ENCODE measurements at regions not wholly inside any gene's neighbourhood (a gene's known extent, or its start where the extent isn't known, plus 50 kb on each side); places are given as distances from the start of the nearest gene placed in this dataset.

DNA sequence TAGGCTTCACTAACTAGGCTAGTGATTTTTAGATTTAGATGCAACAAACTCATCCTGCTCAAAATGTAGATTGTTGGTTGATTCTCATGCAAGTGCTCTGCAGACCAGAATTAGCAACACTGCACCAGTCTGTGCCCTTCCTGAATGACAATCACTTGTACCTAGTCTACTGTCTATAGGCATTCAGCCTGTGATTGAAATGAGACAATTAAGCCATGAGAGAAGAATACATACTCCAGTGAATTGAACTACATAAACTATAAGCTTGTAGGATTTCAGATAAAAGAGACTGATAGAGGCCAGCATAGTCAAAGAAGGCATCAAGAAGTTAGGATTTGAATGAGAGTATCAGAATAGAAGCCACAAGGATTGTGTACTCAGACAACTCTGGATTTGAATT is 138.3 kb upstream of the NRXN1 start:
- H3K4me3 ChIP-seq: no peak overlapping the region
- no peaks in the 10 kb centered on the region for H3K4me1 ChIP-seq
- H3K9me3 ChIP-seq: no peaks in the 10 kb centered on the region
- intact Hi-C loops (cut with DNase I; ENCODE audit: low total_unique reads): no loop called here
- no peaks in the 10 kb centered on the region for H3K27me3 ChIP-seq
- H3K27ac ChIP-seq: no peak overlapping the region
- TF ChIP-seq, protein P1, sequence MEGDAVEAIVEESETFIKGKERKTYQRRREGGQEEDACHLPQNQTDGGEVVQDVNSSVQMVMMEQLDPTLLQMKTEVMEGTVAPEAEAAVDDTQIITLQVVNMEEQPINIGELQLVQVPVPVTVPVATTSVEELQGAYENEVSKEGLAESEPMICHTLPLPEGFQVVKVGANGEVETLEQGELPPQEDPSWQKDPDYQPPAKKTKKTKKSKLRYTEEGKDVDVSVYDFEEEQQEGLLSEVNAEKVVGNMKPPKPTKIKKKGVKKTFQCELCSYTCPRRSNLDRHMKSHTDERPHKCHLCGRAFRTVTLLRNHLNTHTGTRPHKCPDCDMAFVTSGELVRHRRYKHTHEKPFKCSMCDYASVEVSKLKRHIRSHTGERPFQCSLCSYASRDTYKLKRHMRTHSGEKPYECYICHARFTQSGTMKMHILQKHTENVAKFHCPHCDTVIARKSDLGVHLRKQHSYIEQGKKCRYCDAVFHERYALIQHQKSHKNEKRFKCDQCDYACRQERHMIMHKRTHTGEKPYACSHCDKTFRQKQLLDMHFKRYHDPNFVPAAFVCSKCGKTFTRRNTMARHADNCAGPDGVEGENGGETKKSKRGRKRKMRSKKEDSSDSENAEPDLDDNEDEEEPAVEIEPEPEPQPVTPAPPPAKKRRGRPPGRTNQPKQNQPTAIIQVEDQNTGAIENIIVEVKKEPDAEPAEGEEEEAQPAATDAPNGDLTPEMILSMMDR (IDR thresholded peaks at IDR 0.05): no peak
- no peak for TF ChIP-seq POLR2A (IDR thresholded peaks at IDR 0.05)
- no peak for DNase-seq
- H3K36me3 ChIP-seq: no peaks in the 10 kb centered on the region

- Histone ChIP-seq H3K36me3 (no peaks in the 10 kb centered on the region), H3K4me3 (no peak overlapping the region), H3K9me3 (no peaks in the 10 kb centered on the region), H3K4me1 (no peaks in the 10 kb centered on the region), H3K27ac (no peak overlapping the region), H3K27me3 (no peaks in the 10 kb centered on the region)
- TF ChIP-seq, protein P1 (IDR thresholded peaks at IDR 0.05): no peak
- TF ChIP-seq POLR2A (IDR thresholded peaks at IDR 0.05): no peak
- intact Hi-C loops (cut with DNase I; ENCODE audit: low total_unique reads): no loop called here
- no peak for DNase-seq
These were observed 133.8 kb upstream of the NRXN1 start for GRCh38 chr2:51165534-51166260.

DNA sequence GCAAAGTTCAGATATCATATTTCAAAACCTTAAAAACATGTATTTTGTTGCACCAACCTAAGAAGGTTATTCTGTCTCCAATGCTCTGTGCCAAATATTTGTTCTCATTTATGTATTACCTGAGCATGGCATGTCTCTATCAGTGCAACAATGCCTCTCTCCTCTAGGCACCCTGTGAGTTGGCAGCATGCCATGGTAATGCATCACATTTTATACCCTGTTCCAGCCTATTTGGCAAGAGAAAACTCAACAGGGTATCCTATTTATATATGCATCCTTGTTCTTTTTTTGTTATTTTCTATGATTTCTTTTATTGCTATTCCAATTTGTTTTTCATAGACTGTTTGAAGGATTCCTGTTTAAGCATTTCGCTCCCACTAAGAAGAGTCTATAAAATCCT is 126.3 kb upstream of the NRXN1 start:
- no peaks in the 10 kb centered on the region for H3K9me3 ChIP-seq
- H3K4me3 ChIP-seq: no peak overlapping the region
- intact Hi-C loops (cut with DNase I; ENCODE audit: low total_unique reads): no loop called here
- TF ChIP-seq, protein P1 (IDR thresholded peaks at IDR 0.05): no peak
- TF ChIP-seq POLR2A (IDR thresholded peaks at IDR 0.05): no peak
- no peaks in the 10 kb centered on the region for H3K27me3 ChIP-seq
- H3K4me1 ChIP-seq: no peaks in the 10 kb centered on the region
- no peak for DNase-seq
- no peak overlapping the region for H3K27ac ChIP-seq
- no peaks in the 10 kb centered on the region for H3K36me3 ChIP-seq

DNA sequence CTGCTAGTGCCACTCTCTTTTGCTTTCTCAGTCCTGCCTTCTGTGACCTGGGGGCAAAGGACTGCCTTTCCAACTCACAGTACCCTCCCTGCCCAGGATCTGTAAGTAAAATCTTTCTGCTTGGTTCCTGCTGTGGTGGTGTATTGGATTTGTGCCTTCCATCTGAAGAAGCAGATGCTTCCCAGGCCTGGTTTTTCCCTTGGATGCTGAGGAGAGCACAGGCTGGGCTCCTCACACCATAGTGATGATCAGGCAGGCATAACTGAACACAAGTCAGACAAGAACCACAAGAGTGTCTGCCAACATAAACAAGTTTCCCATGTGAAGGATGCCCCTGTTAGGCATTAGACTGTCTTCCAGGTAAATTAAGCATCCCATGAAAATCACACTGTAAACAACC is 121.3 kb upstream of the NRXN1 start:
- H3K27me3 ChIP-seq: no peaks in the 10 kb centered on the region
- no peaks in the 10 kb centered on the region for H3K36me3 ChIP-seq
- no peaks in the 10 kb centered on the region for H3K4me1 ChIP-seq
- no peak overlapping the region for H3K4me3 ChIP-seq
- TF ChIP-seq POLR2A (IDR thresholded peaks at IDR 0.05): no peak
- TF ChIP-seq, protein P1 (IDR thresholded peaks at IDR 0.05): no peak
- intact Hi-C loops (cut with DNase I; ENCODE audit: low total_unique reads): no loop called here
- DNase-seq: no peak
- H3K27ac ChIP-seq: no peak overlapping the region
- H3K9me3 ChIP-seq: no peaks in the 10 kb centered on the region

DNA sequence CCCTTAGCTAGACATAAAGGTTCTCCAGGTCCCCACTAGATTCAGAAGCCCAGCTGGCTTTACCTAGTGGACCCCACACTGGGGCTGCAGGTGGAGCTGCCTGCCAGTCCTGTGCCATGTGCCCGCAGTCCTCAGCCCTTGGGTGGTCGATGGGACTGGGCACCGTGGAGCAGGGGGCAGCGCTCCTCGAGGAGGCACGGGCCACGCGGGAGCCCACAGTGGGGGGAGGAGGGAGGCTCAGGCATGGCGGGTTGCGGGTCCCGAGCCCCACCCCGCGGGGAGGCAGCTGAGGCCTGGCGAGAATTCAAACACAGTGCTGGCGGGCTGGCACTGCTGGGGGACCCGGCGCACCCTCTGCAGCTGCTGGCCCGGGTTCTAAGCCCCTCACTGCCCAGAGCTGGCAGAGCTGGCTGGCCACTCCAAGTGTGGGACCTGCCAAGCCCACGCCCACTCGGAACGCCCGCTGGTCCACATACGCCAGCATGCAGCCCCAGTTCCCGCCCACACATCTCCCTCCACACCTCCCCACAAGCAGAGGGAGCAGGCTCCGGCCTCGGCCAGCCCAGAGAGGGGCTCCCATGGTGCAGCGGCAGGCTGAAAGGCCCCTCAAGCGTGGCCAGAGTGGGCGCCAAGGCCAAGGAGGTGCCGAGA is 119.7 kb upstream of the NRXN1 start:
- no peak for DNase-seq
- no peak overlapping the region for H3K4me3 ChIP-seq
- H3K27ac ChIP-seq: no peak overlapping the region
- no peaks in the 10 kb centered on the region for H3K27me3 ChIP-seq
- H3K36me3 ChIP-seq: no peaks in the 10 kb centered on the region
- H3K4me1 ChIP-seq: no peaks in the 10 kb centered on the region
- no peaks in the 10 kb centered on the region for H3K9me3 ChIP-seq
- intact Hi-C loops (cut with DNase I; ENCODE audit: low total_unique reads): no loop called here
- TF ChIP-seq, protein P1 (IDR thresholded peaks at IDR 0.05): no peak
- no peak for TF ChIP-seq POLR2A (IDR thresholded peaks at IDR 0.05)
